PFSK-1 (cell line): ENCODE measurements at regions not wholly inside any gene's neighbourhood (a gene's known extent, or its start where the extent isn't known, plus 50 kb on each side); places are given as distances from the start of the nearest gene placed in this dataset.

Source experiments
- POLR2AphosphoS5 ChIP-seq: IDR thresholded peaks from 2 replicates; pipeline ENCODE4 v1.6.1; 2012; ENCODE audit warnings: low read depth, mild to moderate bottlenecking, control low read depth, low read length, moderate library complexity
- SIN3A ChIP-seq: IDR thresholded peaks from 2 replicates; pipeline ENCODE4 v1.6.1; 2012; ENCODE audit warnings: mild to moderate bottlenecking, low read length, moderate library complexity, borderline replicate concordance; ENCODE audit not compliant: insufficient read depth

GRCh38 chr7:15130666-15131541 is 228.4 kb upstream of the DGKB start:
- TF ChIP-seq SIN3A (no peak), POLR2AphosphoS5 (no peak)
